Omental fat pad (tissue), 3 donors: ENCODE measurements at regions not wholly inside any gene's neighbourhood (a gene's known extent, or its start where the extent isn't known, plus 50 kb on each side); places are given as distances from the start of the nearest gene placed in this dataset.
"Not testable (repeated sequence)": the region's sequence is repeated elsewhere in the genome, so short reads cannot be mapped to it uniquely, and the experiment has no call there.

Source experiments
- ATAC-seq: fragments of 150-250 bp; one replicate; pipeline ENCODE4 v1.9.1; 2016; ENCODE audit warnings: mild to moderate bottlenecking, moderate library complexity; ENCODE audit not compliant: low FRiP score
- DNase-seq: peaks from one replicate; pipeline ENCODE4 v3.0.0-alpha.2; 2019; ENCODE audit warnings: low spot score
- TF ChIP-seq, protein P1 (sequence below), 3 donors: fragments of 450-650 bp; IDR thresholded peaks; one replicate each; pipeline ENCODE4 v1.5.1; 2016 to 2017; ENCODE audit warnings: antibody characterized with exemption in 3 of 3, mild to moderate bottlenecking in 3 of 3, moderate library complexity in 2 of 3

DNA sequence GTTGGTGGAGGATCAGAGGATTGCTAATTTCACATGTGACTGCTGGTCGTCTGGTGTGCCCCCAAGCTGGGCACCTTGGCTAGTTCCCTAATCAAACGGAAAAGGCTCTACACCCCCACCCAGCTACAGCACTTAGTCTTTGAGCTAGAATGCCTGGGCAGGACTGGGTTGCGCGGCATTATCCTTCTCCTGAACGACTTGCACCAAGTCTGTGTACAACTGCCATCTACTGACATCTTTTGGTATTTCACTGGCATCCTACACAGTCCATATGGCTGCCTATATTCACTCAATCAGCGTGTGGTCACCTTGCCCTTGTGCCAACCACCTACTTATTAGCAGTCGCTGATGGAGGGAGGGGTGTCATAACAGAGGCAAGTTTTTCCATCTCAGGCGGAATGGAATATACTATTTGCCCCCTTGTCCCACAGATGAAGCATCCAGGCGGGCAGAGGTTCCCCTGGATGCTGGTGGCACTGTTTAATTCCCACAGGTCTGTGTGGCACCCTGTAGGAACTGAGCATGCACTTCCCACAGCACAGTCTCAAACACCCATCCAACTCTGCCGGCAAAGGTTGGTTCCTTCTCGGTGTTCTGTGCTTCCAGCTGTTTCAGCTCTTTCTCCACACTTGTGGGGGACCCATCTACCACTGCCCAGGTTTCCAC, 150.1 kb downstream of the OSTF1 start:
- TF ChIP-seq, protein P1, sequence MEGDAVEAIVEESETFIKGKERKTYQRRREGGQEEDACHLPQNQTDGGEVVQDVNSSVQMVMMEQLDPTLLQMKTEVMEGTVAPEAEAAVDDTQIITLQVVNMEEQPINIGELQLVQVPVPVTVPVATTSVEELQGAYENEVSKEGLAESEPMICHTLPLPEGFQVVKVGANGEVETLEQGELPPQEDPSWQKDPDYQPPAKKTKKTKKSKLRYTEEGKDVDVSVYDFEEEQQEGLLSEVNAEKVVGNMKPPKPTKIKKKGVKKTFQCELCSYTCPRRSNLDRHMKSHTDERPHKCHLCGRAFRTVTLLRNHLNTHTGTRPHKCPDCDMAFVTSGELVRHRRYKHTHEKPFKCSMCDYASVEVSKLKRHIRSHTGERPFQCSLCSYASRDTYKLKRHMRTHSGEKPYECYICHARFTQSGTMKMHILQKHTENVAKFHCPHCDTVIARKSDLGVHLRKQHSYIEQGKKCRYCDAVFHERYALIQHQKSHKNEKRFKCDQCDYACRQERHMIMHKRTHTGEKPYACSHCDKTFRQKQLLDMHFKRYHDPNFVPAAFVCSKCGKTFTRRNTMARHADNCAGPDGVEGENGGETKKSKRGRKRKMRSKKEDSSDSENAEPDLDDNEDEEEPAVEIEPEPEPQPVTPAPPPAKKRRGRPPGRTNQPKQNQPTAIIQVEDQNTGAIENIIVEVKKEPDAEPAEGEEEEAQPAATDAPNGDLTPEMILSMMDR (IDR thresholded peaks at IDR 0.05) = peak in 1 of 3 donors; percentile 4
- ATAC-seq (peak; percentile 54), DNase-seq (no peak)

DNA sequence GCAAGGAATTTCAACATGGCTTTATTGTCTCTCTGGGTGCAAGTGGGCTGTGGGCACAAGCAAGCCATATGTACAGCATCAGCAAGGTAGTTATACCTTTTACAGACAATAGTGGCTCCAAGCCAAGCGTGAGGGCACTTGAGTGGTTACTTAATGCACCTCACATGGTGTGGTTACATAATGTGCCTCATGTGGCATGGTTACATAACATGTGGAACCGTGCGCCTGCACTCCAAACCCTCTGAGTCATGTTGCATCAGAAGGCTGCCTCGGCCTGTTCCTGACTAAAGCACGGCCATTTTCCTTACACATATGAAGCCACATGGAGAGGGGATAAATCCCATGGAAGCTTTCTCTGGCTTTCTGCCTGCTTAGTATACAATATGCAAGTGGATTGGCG, 150.9 kb downstream of the OSTF1 start:
- no peak for DNase-seq
- TF ChIP-seq, protein P1 (IDR thresholded peaks at IDR 0.05) = no peak
- ATAC-seq = no peak

GRCh38 chr9:75242426-75242825, 154.1 kb downstream of the OSTF1 start:
- DNase-seq (no peak), ATAC-seq (no peak)
- TF ChIP-seq, protein P1 (IDR thresholded peaks at IDR 0.05) = no peak

DNA sequence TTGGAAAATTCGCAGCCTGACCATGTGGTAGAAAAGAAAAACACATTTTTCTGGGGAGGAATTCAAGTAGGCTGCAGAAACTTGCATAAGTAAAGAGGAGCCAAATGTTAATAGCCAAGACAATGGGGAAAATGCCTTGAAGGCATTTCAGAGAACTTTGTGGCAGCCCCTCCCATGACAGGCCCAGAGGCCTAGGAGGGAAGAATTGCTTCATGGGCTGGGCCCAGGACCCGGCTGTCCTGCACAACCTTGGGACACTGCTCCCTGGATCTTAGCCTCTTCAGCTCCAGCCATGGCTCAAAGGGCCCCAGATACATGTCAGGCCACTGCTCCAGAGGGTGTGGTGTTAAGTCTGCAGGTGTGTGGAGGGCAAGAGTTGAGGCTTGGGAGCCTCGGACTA, 158.6 kb downstream of the OSTF1 start:
- DNase-seq (no peak), ATAC-seq (no peak)
- TF ChIP-seq, protein P1 (IDR thresholded peaks at IDR 0.05) = no peak

DNA sequence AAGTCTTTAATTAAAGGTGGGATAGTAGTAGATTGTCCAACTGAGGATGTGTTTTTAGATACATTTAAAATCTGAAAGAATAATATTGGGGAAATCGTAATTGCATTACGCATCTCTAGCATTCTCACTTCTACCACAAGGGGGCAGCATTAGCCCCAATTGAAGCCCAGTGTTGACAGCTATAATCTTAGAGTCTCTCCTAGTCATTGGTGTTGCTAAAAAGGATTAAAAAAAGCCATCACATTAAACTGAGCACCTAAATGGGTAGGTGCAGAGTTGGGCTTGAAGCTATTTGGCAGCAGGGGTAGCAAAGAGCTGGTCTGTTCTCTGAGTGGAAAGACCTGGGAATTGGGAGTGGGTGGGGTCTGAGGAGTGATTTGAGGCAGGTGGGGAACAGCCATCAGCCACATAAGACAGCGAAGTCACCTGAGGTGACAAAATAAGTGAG, 177.2 kb downstream of the OSTF1 start:
- DNase-seq = peak; percentile 38
- ATAC-seq = peak; percentile 70
- TF ChIP-seq, protein P1 (IDR thresholded peaks at IDR 0.05) = no peak

DNA sequence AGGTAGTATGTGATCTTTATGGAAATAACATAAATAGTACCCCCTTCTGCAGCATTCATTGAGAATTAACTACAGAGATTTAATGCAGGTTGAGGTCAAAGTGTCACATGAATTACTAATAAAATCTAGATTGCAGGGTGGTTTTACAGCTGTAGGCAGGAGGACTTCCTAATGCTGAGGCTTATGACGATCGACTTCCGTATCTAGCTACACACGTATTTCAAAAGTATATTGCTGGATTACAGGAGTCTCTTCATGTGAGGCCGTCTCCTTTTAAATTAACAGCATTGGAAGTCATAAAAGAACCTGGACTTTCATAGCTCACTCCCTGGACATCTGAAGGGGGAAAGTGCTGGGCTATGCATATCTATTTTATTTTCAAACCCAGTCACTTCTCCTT, 180.9 kb downstream of the OSTF1 start:
- TF ChIP-seq, protein P1 (IDR thresholded peaks at IDR 0.05) = no peak
- ATAC-seq = no peak
- DNase-seq = no peak

DNA sequence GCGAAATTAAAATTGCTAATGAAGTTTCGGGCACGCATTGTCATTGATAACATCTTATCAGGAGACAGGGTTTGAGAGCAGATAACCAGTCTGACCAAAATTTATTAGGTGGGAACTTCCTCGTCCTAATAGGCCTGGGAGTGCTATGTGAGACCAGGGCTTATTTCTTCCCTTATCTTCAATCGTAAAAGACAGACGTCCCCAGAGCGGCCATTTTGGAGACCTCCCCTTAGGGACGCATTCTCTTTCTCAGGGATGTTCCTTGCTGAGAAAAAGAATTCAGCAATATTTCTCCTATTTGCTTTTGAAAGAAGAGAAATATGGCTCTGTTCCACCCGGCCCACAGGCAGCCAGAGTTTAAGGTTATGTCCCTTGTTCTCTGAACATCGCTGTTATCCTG, 184.7 kb downstream of the OSTF1 start:
- not testable (repeated sequence) for DNase-seq, ATAC-seq
